GM21529 (cell line): ENCODE measurements at regions not wholly inside any gene's neighbourhood (a gene's known extent, or its start where the extent isn't known, plus 50 kb on each side); places are given as distances from the start of the nearest gene placed in this dataset.
"Not testable (repeated sequence)": the region's sequence is repeated elsewhere in the genome, so short reads cannot be mapped to it uniquely, and the experiment has no call there.

Experiments
- ATAC-seq: cut with Tn5 transposase; IDR thresholded peaks from one replicate; pipeline ENCODE4 v1.9.1; 2021; ENCODE audit not compliant: unreplicated experiment

DNA sequence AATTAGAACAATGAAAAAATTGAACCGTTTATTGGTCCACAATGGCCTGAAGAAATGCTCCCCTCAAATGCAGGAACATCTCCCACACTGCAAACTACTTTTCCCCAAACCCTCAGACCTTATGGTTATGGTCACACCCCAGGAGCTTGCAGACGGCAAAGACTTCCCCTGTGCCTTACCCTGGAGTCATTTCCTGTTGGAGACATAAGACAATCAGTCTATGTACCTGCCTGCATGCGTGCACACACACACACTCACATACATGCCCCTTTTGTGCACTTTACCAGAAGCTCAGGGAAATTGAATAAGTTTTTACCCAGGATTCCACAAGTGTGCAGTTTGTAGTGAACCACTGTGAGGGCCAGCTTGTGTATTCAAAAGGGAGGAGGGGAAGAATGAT lies 281.9 kb upstream of the CELF4 start:
- ATAC-seq = no peak

DNA sequence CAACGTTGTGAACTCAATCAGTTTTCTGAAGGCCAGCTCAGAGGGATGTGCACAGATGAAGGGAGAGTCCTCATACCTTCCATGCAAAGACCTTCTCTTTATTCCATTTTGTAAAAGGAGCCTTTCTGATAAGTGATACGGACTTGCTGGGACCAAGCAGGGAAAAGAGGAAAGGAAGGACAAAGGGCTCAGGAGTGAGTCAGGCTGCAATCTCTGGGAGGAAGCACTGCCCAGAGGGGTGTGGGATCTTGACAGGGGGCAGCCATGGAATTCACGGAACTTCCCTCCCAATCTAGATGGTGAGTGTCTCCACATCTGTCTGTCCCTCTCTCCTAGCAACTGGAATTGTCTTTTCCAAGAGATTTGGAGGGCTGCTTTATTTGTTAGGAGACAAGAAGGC lies 281.4 kb upstream of the CELF4 start:
- ATAC-seq = no peak

DNA sequence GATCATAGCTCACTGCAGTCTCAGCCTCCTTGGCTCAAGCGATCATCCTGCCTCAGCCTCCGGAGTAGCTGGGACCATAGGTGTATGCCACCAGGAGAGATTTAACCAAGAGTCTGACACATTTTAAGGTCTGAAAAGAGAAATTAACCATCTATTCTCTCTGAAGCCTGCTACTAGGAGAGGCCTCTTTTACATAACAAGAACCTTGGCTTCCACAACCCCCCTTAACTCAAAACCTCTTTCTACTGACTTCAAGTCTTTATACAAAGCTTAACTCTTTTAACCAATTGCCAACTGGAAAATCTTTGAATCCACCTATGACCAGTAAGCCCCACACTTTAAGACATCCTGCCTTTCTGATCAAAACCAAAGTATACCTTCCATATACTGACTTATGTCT lies 279.9 kb upstream of the CELF4 start:
- ATAC-seq = no peak

DNA sequence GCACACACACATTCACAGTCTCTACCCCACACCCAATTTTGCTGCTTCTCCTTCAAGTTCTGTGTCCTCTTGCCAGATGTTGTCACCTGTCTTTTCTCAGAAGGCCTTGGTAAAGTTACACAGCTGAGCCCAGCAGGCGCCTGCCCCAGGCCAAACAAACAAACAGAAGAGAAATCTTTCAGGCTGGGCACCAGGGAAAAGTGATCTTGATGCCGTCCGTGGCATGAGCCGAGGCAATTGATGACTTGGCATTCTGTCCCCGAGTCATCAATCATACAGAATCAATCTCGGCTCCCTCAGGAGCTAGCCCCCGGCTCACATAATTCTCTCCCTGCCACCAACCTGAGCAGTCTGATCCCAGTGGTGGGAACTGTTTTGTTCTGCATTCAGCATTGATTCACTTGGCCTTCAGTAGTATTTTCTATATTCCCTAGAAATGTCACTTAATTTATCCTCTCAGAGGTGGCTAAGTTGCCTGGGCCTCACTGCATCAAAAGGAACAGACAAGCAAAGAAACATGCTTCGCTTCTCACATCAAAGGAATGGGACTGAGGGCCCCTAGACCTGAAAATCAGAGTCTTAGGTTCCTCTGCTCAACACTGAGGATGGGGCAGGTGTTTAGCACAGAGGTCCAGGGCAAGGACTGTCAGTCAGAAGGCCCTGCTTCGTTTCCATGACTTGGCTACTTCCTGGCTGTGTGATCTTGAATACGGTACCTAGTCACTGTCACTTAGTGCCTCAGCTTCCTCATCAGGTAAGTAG lies 278.8 kb upstream of the CELF4 start:
- no peak for ATAC-seq

DNA sequence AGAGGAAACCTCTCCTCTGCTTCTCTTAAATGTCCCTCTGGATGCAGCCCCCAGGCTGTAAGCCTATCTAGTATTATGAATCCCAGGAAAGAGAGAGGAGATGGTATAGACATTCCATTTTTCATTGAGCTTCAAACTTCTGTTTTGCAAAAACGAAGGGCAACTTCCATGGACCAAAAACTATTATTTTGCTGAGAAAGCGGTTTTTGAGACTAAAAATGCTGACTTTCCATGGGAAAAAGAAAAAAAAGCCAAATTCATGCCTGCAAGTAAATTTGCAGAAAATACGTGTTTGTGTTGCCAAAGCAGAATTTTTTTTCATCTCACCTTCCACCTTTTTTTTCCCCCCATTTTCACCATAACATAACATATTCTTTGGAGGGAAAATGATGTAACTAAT lies 272.5 kb upstream of the CELF4 start:
- no peak for ATAC-seq

DNA sequence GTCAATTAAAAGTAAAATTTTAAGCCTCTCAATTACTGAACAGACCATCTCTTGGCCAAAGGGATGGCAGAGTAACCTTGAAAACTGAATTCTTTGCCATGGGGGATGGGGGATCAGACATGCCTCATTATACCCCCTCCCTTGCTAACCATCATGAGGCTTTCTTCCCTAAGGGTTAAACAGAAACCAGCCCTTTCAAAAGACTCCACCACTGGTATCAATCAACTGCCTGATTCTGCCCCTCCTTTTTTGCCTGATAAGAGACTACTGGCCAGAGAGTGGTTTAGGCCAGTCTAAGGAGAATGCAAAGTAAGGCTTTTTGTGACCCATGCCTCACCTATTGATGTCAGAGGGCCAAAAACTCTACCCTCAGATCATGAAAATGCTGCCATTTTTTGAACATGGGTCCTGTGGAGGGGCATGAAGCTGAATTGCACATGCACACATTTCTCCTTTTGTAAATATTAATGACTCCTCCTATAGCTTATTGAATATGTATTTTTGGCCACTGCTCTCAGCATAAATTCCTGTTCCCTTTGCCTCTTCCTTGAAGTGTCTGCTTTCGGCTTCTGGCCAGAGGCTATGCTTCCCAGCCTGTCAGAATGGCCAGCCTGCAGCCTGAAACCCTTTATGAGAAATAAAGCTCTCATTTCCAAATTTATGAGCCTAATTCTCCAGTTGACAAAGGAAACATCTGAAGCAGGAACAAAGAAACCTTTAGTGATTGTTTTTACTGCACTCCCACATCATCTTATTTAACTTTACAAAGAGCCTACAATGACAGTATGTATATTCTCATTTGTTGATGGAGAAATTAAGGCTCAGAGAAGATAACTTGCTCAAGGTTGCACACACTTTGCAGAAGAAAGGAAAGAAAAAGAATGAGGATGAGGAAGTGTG lies 270.7 kb upstream of the CELF4 start:
- no peak for ATAC-seq

DNA sequence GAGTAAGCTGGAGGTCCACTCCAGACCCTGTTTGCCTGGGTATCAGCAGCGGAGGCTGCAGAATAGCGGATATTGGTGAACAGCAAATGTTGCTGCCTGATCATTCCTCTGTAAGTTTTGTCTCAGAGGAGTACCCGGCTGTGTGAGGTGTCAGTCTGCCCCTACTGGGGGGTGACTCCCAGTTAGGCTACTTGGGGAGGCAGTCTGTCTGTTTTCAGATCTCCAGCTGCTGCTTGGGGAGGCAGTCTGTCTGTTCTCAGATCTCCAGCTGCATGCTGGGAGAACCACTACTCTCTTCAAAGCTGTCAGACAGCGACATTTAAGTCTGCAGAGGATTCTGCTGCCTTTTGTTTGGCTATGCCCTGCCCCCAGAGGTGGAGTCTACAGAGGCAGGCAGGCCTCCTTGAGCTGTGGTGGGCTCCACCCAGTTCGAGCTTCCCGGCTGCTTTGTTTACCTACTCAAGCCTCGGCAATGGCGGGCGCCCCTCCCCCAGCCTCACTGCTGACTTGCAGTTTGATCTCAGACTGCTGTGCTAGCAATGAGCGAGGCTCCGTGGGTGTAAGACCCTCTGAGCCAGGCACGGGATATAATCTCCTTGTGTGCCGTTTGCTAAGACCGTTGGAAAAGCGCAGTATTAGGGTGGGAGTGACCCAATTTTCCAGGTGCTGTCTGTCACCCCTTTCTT lies 266.6 kb upstream of the CELF4 start:
- ATAC-seq = not testable (repeated sequence)

DNA sequence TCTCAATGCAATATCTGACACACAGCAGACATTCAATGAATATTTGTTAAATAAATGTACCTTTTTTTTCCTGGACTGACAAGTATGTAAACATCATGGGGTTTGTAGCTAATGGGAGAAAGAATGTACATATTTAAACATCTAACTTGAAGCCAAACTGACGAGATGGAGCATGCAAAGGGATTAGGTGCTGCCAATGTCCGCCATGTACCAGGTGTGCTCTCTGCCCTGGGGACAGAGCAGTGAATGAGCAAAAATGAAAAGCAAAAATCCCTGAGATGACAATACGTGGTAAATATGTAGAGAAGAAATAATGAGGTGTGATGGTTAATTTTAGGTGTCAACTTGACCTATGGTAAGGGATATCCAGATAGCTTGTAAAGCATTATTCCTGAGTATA lies 247.4 kb upstream of the CELF4 start:
- ATAC-seq = no peak

DNA sequence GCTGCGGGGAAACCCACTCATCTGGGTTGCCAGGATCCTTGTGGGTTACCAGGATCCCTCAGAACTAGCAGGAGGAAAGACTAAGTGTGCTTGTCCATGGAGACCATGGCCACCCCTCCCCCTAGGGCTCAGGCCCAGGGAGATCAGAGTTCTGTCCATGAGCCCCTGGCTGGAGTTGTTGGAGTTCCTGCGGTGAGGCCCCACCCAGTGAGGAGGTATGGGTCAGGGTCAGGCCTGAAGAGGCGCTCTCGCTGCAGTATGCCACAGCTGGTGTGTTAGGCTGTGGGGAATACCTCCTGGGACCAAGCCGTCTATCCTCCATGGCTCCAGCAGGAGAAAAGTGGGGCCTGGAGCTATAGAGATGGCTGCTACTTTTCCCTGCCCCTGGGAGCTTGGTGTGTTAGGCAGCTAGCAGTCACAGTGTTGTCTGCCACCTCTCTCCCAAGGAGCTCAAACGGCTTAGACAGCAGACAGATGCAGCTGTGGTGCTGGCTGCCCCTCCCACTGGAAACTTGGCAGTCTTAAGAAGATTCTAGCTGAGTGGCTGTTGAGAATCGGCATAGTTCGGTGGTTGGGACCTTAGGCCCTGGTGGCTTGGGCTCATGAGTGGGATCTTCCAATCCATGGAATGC lies 240.3 kb upstream of the CELF4 start:
- no peak for ATAC-seq

DNA sequence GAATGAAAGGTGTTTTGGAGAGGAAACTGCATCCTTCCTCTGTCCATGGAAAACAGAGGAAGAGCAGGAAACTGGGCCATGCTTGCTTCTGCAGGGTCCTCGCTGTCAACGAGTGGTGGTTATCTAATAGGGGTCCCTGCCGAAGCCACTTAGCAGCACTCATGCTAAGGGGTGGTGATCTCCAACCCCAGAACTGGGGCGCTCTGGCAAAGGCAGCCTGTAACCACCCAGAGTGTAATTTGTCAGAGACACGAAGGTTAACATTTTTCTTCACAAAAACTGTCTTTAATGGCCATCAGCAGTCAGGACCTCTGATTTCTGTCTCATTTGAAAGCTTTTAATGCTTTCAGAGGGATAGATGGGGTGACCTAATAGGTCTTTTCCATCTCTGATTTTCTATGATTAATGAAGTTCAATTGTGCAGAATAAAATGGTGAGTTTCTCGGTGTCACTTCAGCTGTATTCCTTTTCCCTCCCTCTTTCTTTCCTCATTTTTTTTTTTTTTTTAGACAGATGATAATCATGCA lies 231.3 kb upstream of the CELF4 start:
- ATAC-seq = no peak

DNA sequence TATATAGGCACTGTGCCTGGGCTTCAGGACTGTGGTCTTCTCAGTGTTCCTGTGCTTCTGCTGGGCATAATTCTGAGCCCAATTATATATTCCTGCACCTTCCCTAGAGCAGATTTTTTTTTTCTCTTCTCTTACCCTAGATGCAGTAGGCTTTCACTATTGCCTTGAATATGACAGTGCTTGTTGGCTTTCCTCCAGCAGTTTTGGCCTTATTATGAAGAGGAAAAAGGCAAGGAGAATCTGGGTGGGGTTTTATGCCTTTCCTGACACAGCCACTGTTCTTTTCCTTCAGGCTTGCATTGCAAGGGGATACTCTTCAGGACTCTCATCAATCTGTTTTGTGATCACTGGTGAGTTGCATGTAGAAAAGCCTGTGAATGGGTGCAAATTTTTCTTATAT lies 221.9 kb upstream of the CELF4 start:
- no peak for ATAC-seq

DNA sequence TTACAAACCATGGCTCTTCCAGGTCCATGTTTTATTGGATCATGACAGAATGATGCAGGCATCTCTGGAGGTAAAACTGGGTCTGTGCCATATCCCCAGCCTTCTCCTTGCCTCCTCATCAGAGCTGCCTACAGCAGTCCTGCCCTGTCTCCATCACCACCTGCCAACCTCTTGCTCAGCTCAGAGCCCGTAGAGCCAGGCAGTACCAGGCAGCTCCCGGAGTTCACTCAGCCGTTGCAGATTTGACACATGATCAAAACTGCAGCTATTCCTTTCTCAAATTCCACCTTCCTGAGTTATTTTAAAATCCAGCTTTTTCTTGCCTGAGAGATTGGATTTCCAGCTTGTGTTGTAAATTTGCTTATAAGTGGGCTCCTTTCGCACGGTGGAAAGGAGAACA lies 218.2 kb upstream of the CELF4 start:
- no peak for ATAC-seq

DNA sequence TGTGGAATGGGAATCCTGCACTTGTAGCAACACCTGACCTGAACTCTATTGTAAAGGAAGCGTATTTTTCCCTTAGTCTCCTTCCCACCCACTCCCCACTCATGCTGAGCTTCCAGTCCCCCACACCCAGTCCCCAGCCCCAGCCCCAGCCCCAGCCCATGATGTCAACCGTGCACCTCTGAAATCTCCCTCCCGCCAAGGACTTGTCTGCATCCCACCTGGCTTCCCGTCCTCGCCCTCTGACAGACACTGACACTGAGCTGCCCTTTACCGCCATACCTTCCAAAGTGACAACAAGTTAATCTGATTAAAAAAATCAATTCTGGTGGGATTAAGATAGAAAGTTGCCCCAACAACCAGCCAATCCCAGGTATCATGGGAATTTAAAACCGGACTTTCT lies 213.6 kb upstream of the CELF4 start:
- ATAC-seq = no peak

DNA sequence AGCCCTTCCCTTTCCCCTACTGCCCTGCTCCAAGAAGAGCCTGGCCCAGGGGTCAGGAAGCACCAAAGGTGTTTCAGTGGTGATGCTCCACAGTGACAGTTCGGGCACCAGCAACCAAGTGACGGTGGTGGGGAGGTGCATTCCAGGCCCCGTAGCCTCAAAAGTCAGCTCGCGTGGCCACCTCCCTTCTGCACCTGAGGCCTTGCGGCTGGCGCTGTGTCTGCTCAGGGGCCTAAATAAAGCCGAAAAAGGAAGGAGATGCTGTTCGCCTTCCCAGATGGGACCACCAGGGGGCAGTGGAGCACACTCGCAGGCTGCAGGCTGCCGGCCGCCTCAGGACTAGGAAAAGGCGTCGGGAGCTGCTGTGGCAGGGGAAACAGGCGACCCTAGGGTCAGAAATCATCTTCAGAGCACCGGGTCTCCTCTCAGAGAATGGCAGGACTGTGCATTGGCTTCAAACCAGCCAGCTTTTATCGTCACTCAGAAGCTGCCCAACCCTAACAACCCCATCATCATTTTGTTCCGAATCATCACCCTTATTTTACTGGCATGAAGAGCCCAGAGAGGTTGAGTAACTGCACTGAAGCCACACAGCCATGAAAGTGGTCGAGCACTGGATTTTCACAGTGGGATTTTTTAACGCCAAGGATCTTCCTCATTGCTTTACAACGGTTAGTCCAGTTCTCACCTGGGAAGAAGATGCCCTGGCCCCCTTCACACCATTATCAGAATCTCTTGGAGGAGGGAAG lies 213.0 kb upstream of the CELF4 start:
- ATAC-seq = peak; percentile 74

DNA sequence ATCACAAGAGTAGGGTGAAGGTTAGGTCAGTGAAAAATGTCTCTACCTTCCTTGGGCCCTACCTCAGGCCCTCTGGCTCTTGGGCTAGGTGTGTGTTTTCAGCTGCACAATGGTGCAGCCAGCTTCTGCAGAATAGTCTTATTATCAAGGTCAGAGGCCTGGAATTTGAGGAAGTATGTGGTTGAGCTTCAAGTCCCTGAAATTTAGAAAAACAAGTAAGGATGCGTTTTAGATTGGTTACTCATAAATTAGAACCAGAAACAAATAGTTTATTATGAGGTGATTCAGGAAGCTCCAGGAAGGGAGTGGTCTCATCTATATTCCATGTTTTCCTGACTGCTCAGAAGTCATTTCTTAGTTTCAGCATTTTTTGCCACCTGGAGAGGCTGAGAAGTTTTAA lies 204.2 kb upstream of the CELF4 start:
- ATAC-seq = no peak

DNA sequence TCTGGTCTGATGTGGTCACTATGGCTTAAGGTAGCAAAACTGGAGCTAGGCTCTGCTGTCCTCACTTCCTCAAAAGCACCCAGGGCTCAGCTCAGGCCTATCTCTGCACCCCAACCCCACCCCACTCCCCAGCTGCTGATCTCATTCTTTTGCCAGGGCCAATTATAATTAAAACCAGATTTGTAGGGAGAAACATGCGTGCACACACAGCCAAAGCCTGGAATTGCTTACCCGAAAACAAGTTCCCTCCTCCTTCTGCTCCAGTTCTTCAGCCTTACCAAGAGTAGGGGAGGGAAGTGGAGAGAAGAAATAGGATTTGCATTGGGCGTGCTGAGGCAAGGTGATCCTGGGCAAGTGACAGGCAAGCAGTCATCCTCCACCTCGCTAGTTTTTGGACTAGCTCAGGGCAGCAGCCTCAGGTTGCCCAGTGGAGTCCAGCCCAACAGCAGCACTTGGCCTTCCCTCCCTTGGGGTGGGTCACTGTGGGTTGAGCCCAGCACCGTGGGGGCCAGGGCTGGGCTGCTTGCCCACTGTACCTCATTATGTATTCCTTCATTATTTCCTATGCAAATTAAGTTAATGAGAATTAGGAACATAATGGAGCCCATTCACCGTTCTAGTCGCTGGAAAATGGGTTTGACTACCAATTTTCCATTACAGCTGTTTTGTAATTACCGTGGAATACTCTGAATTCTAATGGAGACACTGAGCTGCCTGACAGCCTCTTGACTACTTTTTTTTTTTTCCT lies 199.1 kb upstream of the CELF4 start:
- no peak for ATAC-seq

DNA sequence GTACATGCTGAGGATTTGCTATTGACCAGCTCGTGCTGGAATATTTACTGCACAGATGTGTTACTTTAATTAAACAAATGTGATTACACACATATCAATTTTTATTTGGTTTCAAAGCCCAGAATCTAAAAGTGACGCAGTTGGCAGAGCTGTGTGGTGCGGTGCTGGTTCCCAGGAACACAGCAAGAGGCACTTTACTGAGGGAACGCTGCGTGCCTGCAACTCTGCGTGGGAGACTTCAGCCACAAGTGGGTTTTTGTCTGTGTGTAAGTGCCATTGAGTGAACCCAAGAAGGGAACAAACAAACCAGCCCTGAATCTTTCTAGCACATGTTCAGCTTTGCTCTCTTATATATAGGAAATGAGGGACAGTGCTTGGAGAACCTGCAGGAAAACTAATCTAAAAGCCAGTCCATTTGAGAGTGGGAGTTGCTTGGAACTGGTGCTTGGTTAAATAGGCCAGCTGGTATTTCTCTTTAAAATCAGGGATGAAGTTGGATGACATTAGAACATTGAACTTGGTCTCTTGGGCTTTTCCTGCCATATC lies 196.6 kb upstream of the CELF4 start:
- ATAC-seq = no peak

DNA sequence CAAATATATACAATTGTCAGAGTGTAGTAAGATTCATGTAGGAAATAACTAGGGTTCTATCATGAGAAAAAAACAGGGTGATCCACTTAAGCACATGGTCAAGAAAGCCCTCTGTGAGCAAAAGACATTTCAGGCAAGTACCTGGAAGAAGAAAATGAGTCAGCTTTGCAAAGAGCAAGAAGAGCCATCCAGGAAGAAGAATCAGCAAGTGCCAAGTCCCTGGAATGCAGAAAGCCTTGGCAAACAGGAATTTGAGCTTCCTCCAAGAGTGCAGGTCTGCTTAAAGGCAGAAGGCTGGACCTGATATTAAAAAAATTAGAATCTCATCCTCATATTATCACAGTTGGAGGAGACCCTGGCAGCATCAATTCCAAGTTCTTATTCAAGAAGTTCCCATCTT lies 188.5 kb upstream of the CELF4 start:
- no peak for ATAC-seq

DNA sequence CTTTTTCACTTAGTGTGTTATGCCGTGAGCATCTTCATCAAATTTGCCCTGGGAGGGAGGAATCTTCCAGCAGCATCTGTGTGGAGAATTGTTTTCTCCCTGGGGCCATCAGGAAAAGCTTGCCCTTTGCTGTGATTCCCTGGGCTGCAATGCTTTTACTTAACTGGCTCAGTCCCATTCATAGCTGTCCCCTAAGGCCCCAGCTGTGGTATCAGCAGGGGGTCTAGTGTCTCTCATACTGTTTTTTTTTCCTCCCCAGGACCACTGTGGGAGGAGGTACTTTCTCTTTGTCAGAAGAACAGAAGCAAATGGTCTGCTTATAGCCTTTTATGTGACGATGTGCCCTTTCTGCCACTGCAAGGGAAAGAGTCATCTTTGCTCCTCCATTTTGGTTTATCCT lies 176.8 kb upstream of the CELF4 start:
- no peak for ATAC-seq
